Naive B cell (primary cell): ENCODE measurements at regions not wholly inside any gene's neighbourhood (a gene's known extent, or its start where the extent isn't known, plus 50 kb on each side); places are given as distances from the start of the nearest gene placed in this dataset.
"Not testable (repeated sequence)": the region's sequence is repeated elsewhere in the genome, so short reads cannot be mapped to it uniquely, and the experiment has no call there.

ENCODE experiments used
- ATAC-seq, 2 donors: fragments of 150-1000 bp; cut with Tn5 transposase; 2 replicates each; pipeline ENCODE4 v1.10.0; 2021; ENCODE audit warnings: low read depth in 2 of 2, mild to moderate bottlenecking in 2 of 2, moderate library complexity in 2 of 2
- DNase-seq: peaks from one replicate; pipeline ENCODE4 v3.0.0; 2022
- H3K27ac Mint-ChIP-seq, 6 donors: one replicate each; pipeline ENCODE4 v1.8.0; 2020 to 2022; ENCODE audit warnings: mild to moderate bottlenecking in 6 of 6, mixed read lengths in 6 of 6, moderate library complexity in 5 of 6, inconsistent platforms in 2 of 6
- H3K27me3 Mint-ChIP-seq, 3 donors: one replicate each; pipeline ENCODE4 v1.8.0; 2021 to 2022; ENCODE audit warnings: mixed read lengths in 3 of 3, mild to moderate bottlenecking in 1 of 3
- H3K36me3 Mint-ChIP-seq, 2 donors: one replicate each; pipeline ENCODE4 v1.8.0; 2020 to 2022; ENCODE audit warnings: mixed read lengths in 2 of 2, inconsistent platforms in 1 of 2, mild to moderate bottlenecking in 1 of 2
- H3K4me1 Mint-ChIP-seq, 3 donors: one replicate each; pipeline ENCODE4 v1.8.0; 2020 to 2022; ENCODE audit warnings: mixed read lengths in 3 of 3, inconsistent platforms in 1 of 3, mild to moderate bottlenecking in 1 of 3, moderate library complexity in 1 of 3
- H3K4me3 Mint-ChIP-seq, 8 donors: one replicate each; pipeline ENCODE4 v1.8.0; 2020 to 2022; ENCODE audit warnings: mild to moderate bottlenecking in 8 of 8, mixed read lengths in 8 of 8, moderate library complexity in 8 of 8, inconsistent platforms in 2 of 8
- H3K9me3 Mint-ChIP-seq, 7 donors: one replicate each; pipeline ENCODE4 v1.8.0; 2020 to 2022; ENCODE audit warnings: mixed read lengths in 7 of 7, mild to moderate bottlenecking in 5 of 7, inconsistent platforms in 2 of 7, moderate library complexity in 1 of 7

DNA sequence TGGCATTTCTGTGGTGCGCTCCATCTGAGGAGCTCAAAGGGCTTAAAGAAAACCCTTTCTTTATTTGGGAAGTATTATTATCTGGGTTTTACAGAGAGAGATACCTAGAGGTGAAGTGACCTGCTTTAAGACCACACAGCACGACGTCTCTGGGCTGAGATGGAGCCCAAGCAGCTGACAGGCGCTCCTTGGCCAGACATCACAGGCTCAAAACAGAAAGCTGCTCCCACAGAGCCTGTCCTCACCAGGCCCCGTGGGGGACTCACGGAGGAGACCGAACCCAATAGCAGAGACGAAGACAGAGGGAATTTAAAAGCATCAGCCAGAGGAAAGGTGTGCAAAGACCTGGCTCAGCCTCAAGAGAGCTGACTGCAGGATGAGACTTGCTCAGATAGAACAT lies 175.9 kb upstream of the IRF2BP2 start:
- DNase-seq, H3K4me1 Mint-ChIP-seq, H3K4me3 Mint-ChIP-seq, H3K27ac Mint-ChIP-seq, H3K9me3 Mint-ChIP-seq, H3K36me3 Mint-ChIP-seq, H3K27me3 Mint-ChIP-seq, ATAC-seq: not testable (repeated sequence)

DNA sequence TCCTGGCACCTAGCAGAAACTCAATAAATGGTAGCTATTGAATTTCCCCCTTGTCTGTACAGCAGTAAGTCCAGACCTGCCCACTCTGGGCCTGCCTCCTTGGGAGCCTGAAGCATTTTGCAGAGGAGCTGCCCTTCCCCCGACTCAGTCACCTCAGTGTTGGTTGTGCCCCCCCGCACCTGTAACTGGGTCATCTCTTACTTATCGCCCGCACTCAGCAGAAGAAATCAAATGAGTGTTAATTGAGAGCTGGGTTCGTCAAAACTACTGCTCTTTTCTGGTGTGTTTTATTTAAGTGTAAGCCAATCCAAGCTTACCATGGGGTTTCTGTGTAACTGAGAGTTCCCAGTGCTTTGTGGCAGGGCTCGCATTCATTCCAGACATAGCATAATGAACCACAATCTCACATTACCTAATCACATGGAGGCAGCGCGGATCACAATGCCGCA lies 175.5 kb upstream of the IRF2BP2 start:
- not testable (repeated sequence) for H3K4me3 Mint-ChIP-seq, H3K27ac Mint-ChIP-seq, H3K9me3 Mint-ChIP-seq, H3K36me3 Mint-ChIP-seq, H3K4me1 Mint-ChIP-seq, DNase-seq, H3K27me3 Mint-ChIP-seq, ATAC-seq

- H3K9me3 Mint-ChIP-seq, H3K27me3 Mint-ChIP-seq, H3K36me3 Mint-ChIP-seq, H3K27ac Mint-ChIP-seq, ATAC-seq, H3K4me1 Mint-ChIP-seq, DNase-seq, H3K4me3 Mint-ChIP-seq: not testable (repeated sequence)
Measured at GRCh38 chr1:234784108-234784507, 174.1 kb upstream of the IRF2BP2 start.

DNA sequence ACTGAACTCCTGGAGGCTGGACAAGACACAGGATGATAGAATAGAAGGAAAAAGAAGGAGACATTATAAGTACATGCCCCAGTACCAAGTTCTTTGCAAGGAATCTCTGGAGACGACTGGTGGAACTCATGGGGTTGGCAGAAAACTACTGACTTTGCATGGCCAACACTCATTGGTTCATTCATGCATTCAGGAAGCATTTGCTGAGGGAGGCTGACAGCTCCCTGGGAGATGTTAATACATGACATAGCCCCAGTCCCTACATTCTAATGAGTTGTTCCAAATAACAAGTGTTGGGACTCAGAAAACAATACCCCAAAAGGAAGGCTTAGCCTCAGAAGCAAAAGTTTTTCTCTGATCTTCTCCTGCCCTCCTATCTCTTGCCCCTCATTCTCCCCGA lies 172.8 kb upstream of the IRF2BP2 start:
- Mint-ChIP-seq H3K4me3 (no peak overlapping the region), H3K27ac (no peak overlapping the region), H3K27me3 (no peaks in the 10 kb centered on the region), H3K9me3 (no peaks in the 10 kb centered on the region), H3K36me3 (no peaks in the 10 kb centered on the region), H3K4me1 (no peaks in the 10 kb centered on the region)
- DNase-seq (no peak), ATAC-seq (no peak)

GRCh38 chr1:234782105-234782751 lies 172.2 kb upstream of the IRF2BP2 start:
- Mint-ChIP-seq H3K27ac (no peak overlapping the region), H3K4me1 (no peaks in the 10 kb centered on the region), H3K4me3 (no peak overlapping the region), H3K9me3 (no peaks in the 10 kb centered on the region), H3K36me3 (no peaks in the 10 kb centered on the region), H3K27me3 (no peaks in the 10 kb centered on the region)
- ATAC-seq (no peak), DNase-seq (no peak)

- Mint-ChIP-seq H3K4me1 (no peaks in the 10 kb centered on the region), H3K27ac (no peak overlapping the region), H3K9me3 (no peaks in the 10 kb centered on the region), H3K36me3 (no peaks in the 10 kb centered on the region), H3K4me3 (no peak overlapping the region), H3K27me3 (no peaks in the 10 kb centered on the region)
- ATAC-seq (no peak), DNase-seq (no peak)
Measured at GRCh38 chr1:234781241-234782065, 171.5 kb upstream of the IRF2BP2 start.

- Mint-ChIP-seq H3K4me1 (peaks cover 0 to 3% (median 0%) of the 10 kb centered on the region in 3 donors), H3K27ac (no peak overlapping the region), H3K27me3 (no peaks in the 10 kb centered on the region), H3K36me3 (no peaks in the 10 kb centered on the region), H3K4me3 (no peak overlapping the region), H3K9me3 (no peaks in the 10 kb centered on the region)
- DNase-seq (no peak), ATAC-seq (no peak)
Measured at GRCh38 chr1:234780531-234781162, 170.7 kb upstream of the IRF2BP2 start.

DNA sequence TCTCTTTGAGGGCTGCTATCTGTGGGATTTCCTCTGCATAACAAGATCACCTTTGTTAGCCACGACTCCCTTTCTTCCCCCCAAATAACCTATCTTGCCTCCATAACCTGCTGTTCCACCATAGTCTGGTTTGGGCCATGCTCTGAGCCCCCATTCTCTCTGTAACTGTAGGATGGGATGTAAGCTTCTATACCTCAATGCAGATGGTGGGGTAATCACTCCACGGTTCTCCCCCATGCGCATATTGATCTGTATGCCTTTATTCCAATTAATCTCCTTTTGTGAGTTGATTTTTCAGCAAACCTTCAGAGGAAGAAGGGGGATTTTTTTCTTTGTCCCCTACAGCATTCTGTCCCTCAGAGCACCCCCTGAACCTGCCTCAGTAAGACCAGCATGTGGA lies 170.1 kb upstream of the IRF2BP2 start:
- DNase-seq = no peak
- Mint-ChIP-seq H3K4me3 (no peak overlapping the region), H3K36me3 (no peaks in the 10 kb centered on the region), H3K9me3 (peaks cover 0 to 4% (median 0%) of the 10 kb centered on the region in 7 donors), H3K27ac (no peak overlapping the region), H3K4me1 (peaks cover 0 to 7% (median 0%) of the 10 kb centered on the region in 3 donors), H3K27me3 (no peaks in the 10 kb centered on the region)
- no peak for ATAC-seq

- not testable (repeated sequence) for H3K4me3 Mint-ChIP-seq, DNase-seq, H3K27ac Mint-ChIP-seq, ATAC-seq, H3K9me3 Mint-ChIP-seq, H3K4me1 Mint-ChIP-seq, H3K27me3 Mint-ChIP-seq, H3K36me3 Mint-ChIP-seq
Measured at GRCh38 chr1:234779600-234779999, 169.6 kb upstream of the IRF2BP2 start.

DNA sequence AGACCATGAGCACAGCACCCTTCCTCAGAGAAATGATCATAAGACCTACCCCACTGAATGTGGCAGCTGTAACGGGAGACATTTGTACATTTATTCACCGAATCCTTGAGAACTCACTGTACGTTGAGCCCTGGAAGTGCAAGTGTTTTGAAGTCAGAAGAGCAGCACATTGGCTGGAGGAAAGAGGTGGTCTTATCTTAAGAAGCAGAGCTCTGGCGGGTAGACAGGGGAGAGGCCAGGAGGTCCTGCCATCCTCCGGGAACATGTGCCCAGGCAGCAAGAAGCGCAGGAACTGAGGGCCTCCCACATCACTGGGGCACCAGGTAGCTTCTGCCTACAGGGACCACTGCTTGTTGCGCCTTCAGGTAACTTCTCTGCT lies 169.2 kb upstream of the IRF2BP2 start:
- peaks cover 0 to 4% (median 0%) of the 10 kb centered on the region in 7 donors for H3K9me3 Mint-ChIP-seq
- H3K27me3 Mint-ChIP-seq = no peaks in the 10 kb centered on the region
- no peaks in the 10 kb centered on the region for H3K36me3 Mint-ChIP-seq
- no peak overlapping the region for H3K27ac Mint-ChIP-seq
- no peak for DNase-seq
- no peak overlapping the region for H3K4me3 Mint-ChIP-seq
- no peak for ATAC-seq
- H3K4me1 Mint-ChIP-seq = peaks cover 0 to 8% (median 0%) of the 10 kb centered on the region in 3 donors

DNA sequence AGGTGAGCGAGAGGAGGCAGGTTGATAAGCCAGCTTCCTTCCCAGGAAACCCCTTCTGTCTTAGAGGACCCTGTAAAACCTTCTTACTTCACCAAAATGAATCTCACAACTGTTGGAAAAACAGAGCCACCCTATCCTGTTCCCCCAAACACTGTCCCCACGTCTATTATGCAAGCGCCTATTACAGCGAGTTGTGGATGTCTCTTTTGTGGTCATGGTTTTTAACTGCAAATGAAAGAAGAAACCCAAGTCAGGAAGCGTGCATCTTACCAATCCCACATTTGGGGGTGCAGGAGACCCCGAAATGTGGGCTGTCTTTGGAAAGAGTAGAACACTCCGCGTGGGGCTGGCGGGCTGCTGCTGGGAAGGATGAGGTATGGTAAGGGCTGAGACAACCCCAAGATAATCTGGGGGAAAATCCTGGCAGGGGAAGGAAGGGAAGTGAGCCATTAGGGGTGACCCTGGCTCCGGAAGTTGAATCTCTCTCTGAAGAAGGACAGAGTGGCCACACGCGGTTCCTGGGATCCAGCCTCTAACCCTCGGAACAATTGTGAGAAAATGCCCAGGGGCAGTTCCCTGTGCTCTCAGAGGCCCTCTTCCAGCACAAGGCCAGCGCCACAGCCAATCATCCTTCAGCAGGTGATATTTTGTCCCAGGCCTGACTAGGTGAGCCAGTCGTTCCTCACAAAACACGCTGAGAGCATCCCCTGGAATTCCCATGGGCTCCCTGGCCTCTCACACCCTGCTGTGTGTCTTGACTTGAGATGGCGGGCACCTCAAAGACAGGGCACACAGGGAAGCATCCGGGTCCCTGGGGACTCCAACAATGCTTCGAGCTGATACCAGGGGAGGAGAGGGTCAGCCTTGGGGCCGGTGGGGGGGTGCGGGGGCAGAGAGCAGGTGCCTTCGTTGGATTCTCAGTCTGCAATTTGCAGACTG lies 168.5 kb upstream of the IRF2BP2 start:
- no peak for ATAC-seq
- Mint-ChIP-seq H3K4me1 (peaks cover 0 to 8% (median 0%) of the 10 kb centered on the region in 3 donors), H3K9me3 (peaks cover 0 to 4% (median 0%) of the 10 kb centered on the region in 7 donors), H3K36me3 (no peaks in the 10 kb centered on the region), H3K4me3 (no peak overlapping the region), H3K27me3 (no peaks in the 10 kb centered on the region), H3K27ac (no peak overlapping the region)
- DNase-seq = no peak

GRCh38 chr1:234777856-234778220 lies 167.9 kb upstream of the IRF2BP2 start:
- Mint-ChIP-seq H3K36me3 (peaks cover 0 to 4% of the 10 kb centered on the region in 2 donors), H3K4me1 (peaks cover 3 to 9% (median 4%) of the 10 kb centered on the region in 3 donors), H3K4me3 (no peak overlapping the region), H3K9me3 (peaks cover 0 to 4% (median 0%) of the 10 kb centered on the region in 7 donors), H3K27ac (no peak overlapping the region), H3K27me3 (no peaks in the 10 kb centered on the region)
- DNase-seq (no peak), ATAC-seq (no peak)
